Gastroesophageal sphincter (tissue), 4 donors: ENCODE measurements at regions not wholly inside any gene's neighbourhood (a gene's known extent, or its start where the extent isn't known, plus 50 kb on each side); places are given as distances from the start of the nearest gene placed in this dataset.
A peak's percentile ranks its signal among the peaks of the same experiment; 100 is the strongest.

Source experiments
- ATAC-seq: fragments of 150-250 bp; one replicate; pipeline ENCODE4 v1.9.1; 2016; ENCODE audit warnings: mild to moderate bottlenecking, moderate library complexity
- H3K27ac ChIP-seq, 4 donors: fragments of 200-600 bp; sonication (generic) in 3 of 4; 1 replicate in 3 of 4; 2 replicates in 1 of 4; pipeline ENCODE4 v1.5.1; 2016 to 2019
- H3K27me3 ChIP-seq: fragments of 200-600 bp; sonication (generic); one replicate; pipeline ENCODE4 v1.5.1; 2019
- H3K36me3 ChIP-seq, 2 donors: fragments of 200-600 bp; sonication (generic); one replicate each; pipeline ENCODE4 v1.5.1; 2019; ENCODE audit warnings: control low read depth in 1 of 2
- H3K4me1 ChIP-seq, 3 donors: fragments of 200-600 bp; sonication (generic); 1 replicate in 2 of 3; 2 replicates in 1 of 3; pipeline ENCODE4 v1.5.1; 2016 to 2019; ENCODE audit warnings: control low read depth in 2 of 3
- H3K4me3 ChIP-seq, 2 donors: fragments of 200-600 bp; sonication (generic); one replicate each; pipeline ENCODE4 v1.5.1; 2019; ENCODE audit warnings: mild to moderate bottlenecking in 1 of 2, moderate library complexity in 1 of 2
- H3K9me3 ChIP-seq, 3 donors: fragments of 200-600 bp; sonication (generic); one replicate each; pipeline ENCODE4 v1.5.1; 2017 to 2019; ENCODE audit warnings: control low read depth in 2 of 3
- EP300 ChIP-seq: sonication (generic); formaldehyde crosslinking; IDR thresholded peaks from one replicate; pipeline ENCODE4 v1.6.1; 2017; ENCODE audit warnings: antibody characterized with exemption, mild to moderate bottlenecking
- POLR2A ChIP-seq, 2 donors: fragments of 450-650 bp; IDR thresholded peaks; one replicate each; pipeline ENCODE4 v1.6.1; 2017; ENCODE audit warnings: antibody characterized with exemption in 2 of 2, mild to moderate bottlenecking in 2 of 2, moderate library complexity in 1 of 2
- POLR2AphosphoS5 ChIP-seq: sonication (generic); formaldehyde crosslinking; IDR thresholded peaks from one replicate; pipeline ENCODE4 v1.6.1; 2017; ENCODE audit warnings: antibody characterized with exemption
- WGBS, 2 donors: methylation state at CpG; one replicate each; pipeline ENCODE4 v1.1.5; 2018; ENCODE audit warnings: low coverage in 1 of 2; 5-methylcytosine and 5-hydroxymethylcytosine counted together
- TF ChIP-seq, protein P1 (sequence below), 4 experiments: fragments of 200-600 bp in 2 of 4; fragments of 450-650 bp in 2 of 4; sonication (generic) in 1 of 4; IDR thresholded peaks; one replicate each; pipeline ENCODE4 v1.5.1; 2017 to 2019; ENCODE audit warnings: antibody characterized with exemption in 4 of 4, mild to moderate bottlenecking in 2 of 4, moderate library complexity in 2 of 4

DNA sequence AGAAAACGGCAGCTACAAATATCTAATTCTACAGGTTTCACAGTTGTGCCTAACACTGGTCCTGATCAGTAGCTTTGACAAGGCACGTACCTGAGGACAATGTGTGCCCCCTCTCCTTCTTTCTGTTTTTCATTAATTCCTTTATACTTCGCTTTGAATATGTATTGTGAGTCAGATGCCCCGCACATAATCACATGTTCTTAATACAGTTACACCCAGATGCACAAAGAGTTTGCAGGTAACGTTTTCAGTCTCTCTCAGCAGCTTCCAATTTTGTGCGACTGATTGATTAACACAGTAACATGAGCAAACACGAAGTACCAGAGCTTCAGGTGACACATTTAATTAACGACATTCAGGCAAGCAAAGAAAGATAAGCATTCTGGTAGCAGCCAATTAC lies 209.8 kb upstream of the ZPLD1 start:
- no peak overlapping the region for H3K4me3 ChIP-seq
- ATAC-seq = no peak
- H3K4me1 ChIP-seq = peaks cover 0 to 19% (median 3%) of the 10 kb centered on the region in 3 donors
- H3K27me3 ChIP-seq = no peaks in the 10 kb centered on the region
- H3K27ac ChIP-seq = no peak overlapping the region
- WGBS, 2 donors = 70 to 72% methylated on average over 8 of the region's 8 CpGs
- no peaks in the 10 kb centered on the region for H3K36me3 ChIP-seq
- TF ChIP-seq EP300 = no peak
- no peak for TF ChIP-seq POLR2A (IDR thresholded peaks at IDR 0.05)
- TF ChIP-seq, protein P1, sequence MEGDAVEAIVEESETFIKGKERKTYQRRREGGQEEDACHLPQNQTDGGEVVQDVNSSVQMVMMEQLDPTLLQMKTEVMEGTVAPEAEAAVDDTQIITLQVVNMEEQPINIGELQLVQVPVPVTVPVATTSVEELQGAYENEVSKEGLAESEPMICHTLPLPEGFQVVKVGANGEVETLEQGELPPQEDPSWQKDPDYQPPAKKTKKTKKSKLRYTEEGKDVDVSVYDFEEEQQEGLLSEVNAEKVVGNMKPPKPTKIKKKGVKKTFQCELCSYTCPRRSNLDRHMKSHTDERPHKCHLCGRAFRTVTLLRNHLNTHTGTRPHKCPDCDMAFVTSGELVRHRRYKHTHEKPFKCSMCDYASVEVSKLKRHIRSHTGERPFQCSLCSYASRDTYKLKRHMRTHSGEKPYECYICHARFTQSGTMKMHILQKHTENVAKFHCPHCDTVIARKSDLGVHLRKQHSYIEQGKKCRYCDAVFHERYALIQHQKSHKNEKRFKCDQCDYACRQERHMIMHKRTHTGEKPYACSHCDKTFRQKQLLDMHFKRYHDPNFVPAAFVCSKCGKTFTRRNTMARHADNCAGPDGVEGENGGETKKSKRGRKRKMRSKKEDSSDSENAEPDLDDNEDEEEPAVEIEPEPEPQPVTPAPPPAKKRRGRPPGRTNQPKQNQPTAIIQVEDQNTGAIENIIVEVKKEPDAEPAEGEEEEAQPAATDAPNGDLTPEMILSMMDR (IDR thresholded peaks at IDR 0.05) = no peak
- TF ChIP-seq POLR2AphosphoS5 = no peak
- H3K9me3 ChIP-seq = no peaks in the 10 kb centered on the region

DNA sequence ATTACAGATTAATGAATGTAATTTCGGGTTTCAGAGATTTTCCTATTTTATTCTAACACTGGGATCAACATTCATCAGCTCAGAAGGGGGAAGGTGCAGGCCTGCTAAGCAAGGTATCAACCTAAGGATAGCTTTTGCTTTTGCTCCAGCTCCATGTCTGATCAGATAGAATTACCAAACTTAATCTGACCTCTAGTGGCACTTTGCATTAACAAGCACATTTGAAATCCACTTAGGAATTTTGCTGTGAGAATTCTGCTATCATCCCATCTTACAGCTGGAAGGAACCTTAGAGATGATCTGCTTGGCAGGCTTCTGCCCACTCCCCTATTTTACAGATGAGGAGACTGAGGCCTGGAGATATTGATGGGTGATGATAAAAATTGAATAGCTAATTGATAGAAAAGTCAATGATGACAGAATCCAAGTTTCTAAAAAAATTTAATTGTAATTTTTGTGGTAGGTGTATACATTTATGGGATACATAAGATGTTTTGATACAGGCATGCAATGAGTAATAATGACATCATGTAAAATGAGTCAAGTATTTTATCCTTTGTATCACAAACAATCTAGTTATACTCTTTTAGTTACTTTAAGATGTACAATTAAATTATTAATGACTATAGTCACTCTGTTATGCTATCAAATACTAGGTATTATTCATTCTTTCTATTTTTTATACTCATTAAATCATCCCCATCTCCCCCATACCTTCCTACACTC lies 209.2 kb upstream of the ZPLD1 start:
- peak; percentile 66 for ATAC-seq
- no peak for TF ChIP-seq EP300
- TF ChIP-seq, protein P1 (IDR thresholded peaks at IDR 0.05) = peak; percentile 38 to 78 (median 75)
- TF ChIP-seq POLR2A (IDR thresholded peaks at IDR 0.05) = no peak
- TF ChIP-seq POLR2AphosphoS5 = peak; percentile 21
- Histone ChIP-seq H3K4me1 (peaks cover 0 to 19% (median 3%) of the 10 kb centered on the region in 3 donors), H3K27me3 (no peaks in the 10 kb centered on the region), H3K36me3 (no peaks in the 10 kb centered on the region), H3K9me3 (no peaks in the 10 kb centered on the region), H3K27ac (no peak overlapping the region), H3K4me3 (no peak overlapping the region)
- 0 to 14% methylated on average over 1 of the region's 1 CpG for WGBS, 2 donors

DNA sequence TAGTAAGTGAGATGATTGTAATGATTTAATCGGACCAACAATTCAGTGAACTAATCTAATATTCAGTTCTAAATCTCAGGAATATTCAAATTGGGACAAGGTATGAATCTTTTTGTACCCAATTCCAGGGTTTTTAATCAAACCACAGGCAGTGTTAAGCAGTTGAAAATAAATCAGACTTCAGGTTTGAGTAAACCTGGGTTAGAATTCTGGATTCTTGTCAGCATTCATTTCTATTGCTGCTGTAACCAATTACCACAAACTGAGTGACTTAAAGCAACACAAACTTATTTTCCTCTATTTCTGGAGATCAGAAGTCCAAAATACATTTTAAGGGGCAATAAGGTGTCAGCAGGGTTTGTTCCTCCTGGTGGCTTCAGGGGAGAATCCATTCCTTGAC lies 208.4 kb upstream of the ZPLD1 start:
- Histone ChIP-seq H3K4me1 (peaks cover 0 to 19% (median 3%) of the 10 kb centered on the region in 3 donors), H3K27ac (no peak overlapping the region), H3K36me3 (no peaks in the 10 kb centered on the region), H3K4me3 (no peak overlapping the region), H3K9me3 (no peaks in the 10 kb centered on the region), H3K27me3 (no peaks in the 10 kb centered on the region)
- 83 to 89% methylated on average over 1 of the region's 1 CpG for WGBS, 2 donors
- no peak for ATAC-seq
- TF ChIP-seq, protein P1 (IDR thresholded peaks at IDR 0.05) = no peak
- TF ChIP-seq EP300 = no peak
- TF ChIP-seq POLR2A (IDR thresholded peaks at IDR 0.05) = no peak
- TF ChIP-seq POLR2AphosphoS5 = no peak

DNA sequence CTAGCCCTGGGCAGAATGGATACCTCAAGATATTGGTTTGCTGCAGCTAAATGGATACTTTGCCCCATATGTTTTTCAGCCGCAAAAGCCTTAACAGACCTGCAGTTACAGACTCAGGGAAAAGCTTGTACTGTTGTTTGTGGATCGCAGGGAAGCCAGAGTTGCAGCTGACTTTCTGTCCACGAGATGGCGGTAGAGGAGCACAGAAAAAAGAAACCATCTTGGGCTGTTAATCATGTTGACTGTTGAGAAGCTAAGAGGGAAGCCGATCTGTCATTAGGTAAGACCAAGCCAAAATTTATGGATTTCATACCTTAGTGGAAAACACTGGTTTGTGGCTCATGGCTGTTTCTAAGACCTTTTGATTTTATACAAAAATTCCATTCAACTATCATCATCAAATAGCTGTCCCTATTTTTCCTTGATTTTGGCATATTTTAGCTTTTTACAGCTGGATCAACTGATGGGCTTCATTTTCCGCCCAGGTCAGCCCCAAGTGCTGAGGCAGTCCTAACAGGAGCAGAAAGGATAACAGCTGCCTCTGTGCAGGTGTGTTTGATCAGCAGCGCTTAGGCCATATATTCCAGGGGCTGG lies 205.7 kb upstream of the ZPLD1 start:
- no peaks in the 10 kb centered on the region for H3K36me3 ChIP-seq
- peaks cover 0 to 19% (median 3%) of the 10 kb centered on the region in 3 donors for H3K4me1 ChIP-seq
- no peak overlapping the region for H3K27ac ChIP-seq
- 21 to 26% methylated on average over 7 of the region's 7 CpGs for WGBS, 2 donors
- H3K27me3 ChIP-seq = no peaks in the 10 kb centered on the region
- no peaks in the 10 kb centered on the region for H3K9me3 ChIP-seq
- no peak for ATAC-seq
- no peak overlapping the region for H3K4me3 ChIP-seq
- TF ChIP-seq EP300 = no peak
- TF ChIP-seq, protein P1 (IDR thresholded peaks at IDR 0.05) = peak; percentile 88 to 95 (median 92)
- no peak for TF ChIP-seq POLR2AphosphoS5
- no peak for TF ChIP-seq POLR2A (IDR thresholded peaks at IDR 0.05)

DNA sequence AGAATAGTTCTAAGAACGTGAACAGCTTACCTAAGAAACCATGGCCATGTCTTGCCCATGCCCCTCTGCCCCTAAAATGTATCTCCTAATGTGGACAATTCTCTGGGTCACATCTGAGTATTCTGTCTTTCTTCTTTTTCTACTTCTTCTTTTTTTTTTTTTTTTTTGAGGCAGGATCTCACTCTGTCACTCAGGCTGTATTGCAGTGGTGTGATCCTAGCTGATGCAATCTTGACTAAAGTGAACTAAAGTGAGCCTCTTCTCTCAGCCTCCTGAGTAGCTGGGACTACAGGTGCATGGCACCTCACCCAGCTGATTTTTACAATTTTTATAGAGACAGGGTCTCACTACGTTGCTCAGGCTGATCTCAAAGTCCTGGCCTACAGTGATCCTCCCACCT lies 204.8 kb upstream of the ZPLD1 start:
- Histone ChIP-seq H3K4me3 (no peak overlapping the region), H3K36me3 (no peaks in the 10 kb centered on the region), H3K9me3 (no peaks in the 10 kb centered on the region), H3K27me3 (no peaks in the 10 kb centered on the region), H3K4me1 (peaks cover 0 to 11% (median 3%) of the 10 kb centered on the region in 3 donors), H3K27ac (no peak overlapping the region)
- whole genome bisulfite sequencing, 2 donors = 83 to 100% methylated on average over 1 of the region's 2 CpGs
- TF ChIP-seq, protein P1 (IDR thresholded peaks at IDR 0.05) = no peak
- TF ChIP-seq POLR2A (IDR thresholded peaks at IDR 0.05) (no peak), EP300 (no peak), POLR2AphosphoS5 (no peak)
- no peak for ATAC-seq
